Prostate gland (tissue), 2 donors: ENCODE measurements at regions not wholly inside any gene's neighbourhood (a gene's known extent, or its start where the extent isn't known, plus 50 kb on each side); places are given as distances from the start of the nearest gene placed in this dataset.

Experiments used
- DNase-seq: peaks from one replicate; pipeline ENCODE4 v3.0.0-alpha.2; 2019; ENCODE audit warnings: low spot score
- H3K27ac ChIP-seq, 2 donors: fragments of 200-600 bp; sonication (generic); 2 replicates each; pipeline ENCODE4 v1.5.1; 2017 to 2019
- H3K27me3 ChIP-seq: fragments of 200-600 bp; sonication (generic); replicated peaks from 2 replicates; pipeline ENCODE4 v1.5.1; 2019; ENCODE audit not compliant: insufficient read depth
- H3K36me3 ChIP-seq, 2 donors: fragments of 200-600 bp; sonication (generic); 1 replicate in 1 of 2; 2 replicates in 1 of 2; pipeline versions ENCODE4 v1.5.1 to v1.8.1; 2017 to 2019
- H3K4me1 ChIP-seq: fragments of 200-600 bp; sonication (generic); replicated peaks from 2 replicates; pipeline ENCODE4 v1.5.1; 2019
- H3K4me3 ChIP-seq, 2 donors: fragments of 200-600 bp; sonication (generic); 2 replicates each; pipeline ENCODE4 v1.5.1; 2017 to 2019
- H3K9me3 ChIP-seq: fragments of 200-600 bp; sonication (generic); 2 replicates; pipeline ENCODE4 v1.5.1; 2017
- POLR2A ChIP-seq: fragments of 450-650 bp; IDR thresholded peaks from one replicate; pipeline ENCODE4 v1.6.1; 2016; ENCODE audit warnings: antibody characterized with exemption, mild to moderate bottlenecking
- POLR2AphosphoS5 ChIP-seq: sonication (generic); formaldehyde crosslinking; IDR thresholded peaks from one replicate; pipeline ENCODE4 v1.6.1; 2017; ENCODE audit warnings: antibody characterized with exemption
- WGBS: methylation state at CpG from one replicate; pipeline ENCODE4 v1.1.5; 2018; 5-methylcytosine and 5-hydroxymethylcytosine counted together
- intact Hi-C: fragments of 100-400 bp; cut with DNase I; formaldehyde crosslinking; loops from one replicate; pipeline ENCODE4 v1.14.2; 2022
- TF ChIP-seq, protein P1 (sequence below), 4 experiments: fragments of 200-600 bp in 2 of 4; fragments of 450-650 bp in 2 of 4; sonication (generic) in 2 of 4; IDR thresholded peaks; 1 replicate in 3 of 4; 2 replicates in 1 of 4; pipeline ENCODE4 v1.5.1; 2016 to 2019; ENCODE audit warnings: antibody characterized with exemption in 4 of 4, mild to moderate bottlenecking in 2 of 4, moderate library complexity in 2 of 4

GRCh38 chr5:122607818-122608217 is 167.1 kb upstream of the SNX2 start:
- H3K4me1 ChIP-seq: no peaks in the 10 kb centered on the region
- intact Hi-C loops: no loop called here
- H3K36me3 ChIP-seq: no peaks in the 10 kb centered on the region
- H3K27ac ChIP-seq: no peak overlapping the region
- H3K27me3 ChIP-seq: no peaks in the 10 kb centered on the region
- no peak for DNase-seq
- WGBS: 80% methylated on average over 3 of the region's 3 CpGs
- no peak for TF ChIP-seq POLR2A
- TF ChIP-seq, protein P1, sequence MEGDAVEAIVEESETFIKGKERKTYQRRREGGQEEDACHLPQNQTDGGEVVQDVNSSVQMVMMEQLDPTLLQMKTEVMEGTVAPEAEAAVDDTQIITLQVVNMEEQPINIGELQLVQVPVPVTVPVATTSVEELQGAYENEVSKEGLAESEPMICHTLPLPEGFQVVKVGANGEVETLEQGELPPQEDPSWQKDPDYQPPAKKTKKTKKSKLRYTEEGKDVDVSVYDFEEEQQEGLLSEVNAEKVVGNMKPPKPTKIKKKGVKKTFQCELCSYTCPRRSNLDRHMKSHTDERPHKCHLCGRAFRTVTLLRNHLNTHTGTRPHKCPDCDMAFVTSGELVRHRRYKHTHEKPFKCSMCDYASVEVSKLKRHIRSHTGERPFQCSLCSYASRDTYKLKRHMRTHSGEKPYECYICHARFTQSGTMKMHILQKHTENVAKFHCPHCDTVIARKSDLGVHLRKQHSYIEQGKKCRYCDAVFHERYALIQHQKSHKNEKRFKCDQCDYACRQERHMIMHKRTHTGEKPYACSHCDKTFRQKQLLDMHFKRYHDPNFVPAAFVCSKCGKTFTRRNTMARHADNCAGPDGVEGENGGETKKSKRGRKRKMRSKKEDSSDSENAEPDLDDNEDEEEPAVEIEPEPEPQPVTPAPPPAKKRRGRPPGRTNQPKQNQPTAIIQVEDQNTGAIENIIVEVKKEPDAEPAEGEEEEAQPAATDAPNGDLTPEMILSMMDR (IDR thresholded peaks at IDR 0.05): no peak
- no peak for TF ChIP-seq POLR2AphosphoS5
- no peak overlapping the region for H3K4me3 ChIP-seq
- no peaks in the 10 kb centered on the region for H3K9me3 ChIP-seq

GRCh38 chr5:122608222-122608621 is 166.7 kb upstream of the SNX2 start:
- no peaks in the 10 kb centered on the region for H3K36me3 ChIP-seq
- TF ChIP-seq POLR2A (no peak), POLR2AphosphoS5 (no peak)
- TF ChIP-seq, protein P1 (IDR thresholded peaks at IDR 0.05): no peak
- WGBS: 90% methylated on average over 3 of the region's 3 CpGs
- H3K9me3 ChIP-seq: no peaks in the 10 kb centered on the region
- no peaks in the 10 kb centered on the region for H3K4me1 ChIP-seq
- no peak for DNase-seq
- H3K27me3 ChIP-seq: no peaks in the 10 kb centered on the region
- intact Hi-C loops: no loop called here
- no peak overlapping the region for H3K4me3 ChIP-seq
- H3K27ac ChIP-seq: no peak overlapping the region

- DNase-seq: no peak
- TF ChIP-seq POLR2A (no peak), POLR2AphosphoS5 (no peak)
- TF ChIP-seq, protein P1 (IDR thresholded peaks at IDR 0.05): no peak
Measured at GRCh38 chr5:122611406-122611805, 163.5 kb upstream of the SNX2 start.

GRCh38 chr5:122612901-122613300 is 162.0 kb upstream of the SNX2 start:
- H3K27me3 ChIP-seq: no peaks in the 10 kb centered on the region
- H3K36me3 ChIP-seq: no peaks in the 10 kb centered on the region
- H3K4me3 ChIP-seq: no peak overlapping the region
- TF ChIP-seq, protein P1 (IDR thresholded peaks at IDR 0.05): no peak
- no peak for TF ChIP-seq POLR2A
- TF ChIP-seq POLR2AphosphoS5: no peak
- no peak overlapping the region for H3K27ac ChIP-seq
- no peak for DNase-seq
- intact Hi-C loops: no loop called here
- H3K4me1 ChIP-seq: no peaks in the 10 kb centered on the region
- 71% methylated on average over 5 of the region's 5 CpGs for WGBS
- no peaks in the 10 kb centered on the region for H3K9me3 ChIP-seq

More at GRCh38 chr5:122611406-122611805, 163.5 kb upstream of the SNX2 start:
- H3K27ac ChIP-seq: no peak overlapping the region
- H3K27me3 ChIP-seq: no peaks in the 10 kb centered on the region
- no peak overlapping the region for H3K4me3 ChIP-seq
- WGBS: 29% methylated on average over 2 of the region's 2 CpGs
- no peaks in the 10 kb centered on the region for H3K9me3 ChIP-seq
- no peaks in the 10 kb centered on the region for H3K4me1 ChIP-seq
- intact Hi-C loops: no loop called here
- H3K36me3 ChIP-seq: no peaks in the 10 kb centered on the region

GRCh38 chr5:122615146-122615545 is 159.7 kb upstream of the SNX2 start:
- Histone ChIP-seq H3K9me3 (no peaks in the 10 kb centered on the region), H3K36me3 (no peaks in the 10 kb centered on the region), H3K27ac (no peak overlapping the region), H3K4me1 (no peaks in the 10 kb centered on the region), H3K27me3 (no peaks in the 10 kb centered on the region), H3K4me3 (no peak overlapping the region)
- no peak for DNase-seq
- TF ChIP-seq POLR2A: no peak
- TF ChIP-seq POLR2AphosphoS5: no peak
- TF ChIP-seq, protein P1 (IDR thresholded peaks at IDR 0.05): no peak
- WGBS: 68% methylated on average over 1 of the region's 1 CpG
- intact Hi-C loops: no loop called here
